ENCODE measurements at regions not wholly inside any gene's neighbourhood (a gene's known extent, or its start where the extent isn't known, plus 50 kb on each side); places are given as distances from the start of the nearest gene placed in this dataset.

- Histone ChIP-seq H3K9ac (ENCODE audit: low read length in 2 of 2) (no peak overlapping the region), H3K9me3 (ENCODE audit: control insufficient read depth in 2 of 2, low read length in 2 of 2) (no peaks in the 10 kb centered on the region), H3K27me3 (ENCODE audit: control insufficient read depth in 1 of 2, insufficient read depth in 2 of 2, low read length in 2 of 2) (peaks cover 0 to 2% of the 10 kb centered on the region in 2 donors), H3K36me3 (ENCODE audit: control insufficient read depth in 2 of 2, insufficient read depth in 2 of 2, low read length in 2 of 2) (no peaks in the 10 kb centered on the region), H3K4me3 (ENCODE audit: low read length in 2 of 2) (no peak overlapping the region), H3K4me1 (ENCODE audit: control insufficient read depth, insufficient read depth, low read length) (no peaks in the 10 kb centered on the region), H3K27ac (ENCODE audit: low read length) (no peak overlapping the region)
Measured at GRCh38 chr9:126085170-126085569, 241.5 kb upstream of the MVB12B start.

GRCh38 chr9:126088336-126088735 lies 238.3 kb upstream of the MVB12B start:
- H3K9ac ChIP-seq (ENCODE audit: low read length in 2 of 2): no peak overlapping the region
- no peak overlapping the region for H3K27ac ChIP-seq (ENCODE audit: low read length)
- no peaks in the 10 kb centered on the region for H3K36me3 ChIP-seq (ENCODE audit: control insufficient read depth in 2 of 2, insufficient read depth in 2 of 2, low read length in 2 of 2)
- H3K4me3 ChIP-seq (ENCODE audit: low read length in 2 of 2): no peak overlapping the region
- no peaks in the 10 kb centered on the region for H3K27me3 ChIP-seq (ENCODE audit: control insufficient read depth in 1 of 2, insufficient read depth in 2 of 2, low read length in 2 of 2)
- H3K4me1 ChIP-seq (ENCODE audit: control insufficient read depth, insufficient read depth, low read length): no peaks in the 10 kb centered on the region
- no peaks in the 10 kb centered on the region for H3K9me3 ChIP-seq (ENCODE audit: control insufficient read depth in 2 of 2, low read length in 2 of 2)

GRCh38 chr9:126089789-126090188 lies 236.8 kb upstream of the MVB12B start:
- H3K36me3 ChIP-seq (ENCODE audit: control insufficient read depth in 2 of 2, insufficient read depth in 2 of 2, low read length in 2 of 2): no peaks in the 10 kb centered on the region
- no peak overlapping the region for H3K9ac ChIP-seq (ENCODE audit: low read length in 2 of 2)
- no peaks in the 10 kb centered on the region for H3K4me1 ChIP-seq (ENCODE audit: control insufficient read depth, insufficient read depth, low read length)
- H3K4me3 ChIP-seq (ENCODE audit: low read length in 2 of 2): no peak overlapping the region
- no peaks in the 10 kb centered on the region for H3K27me3 ChIP-seq (ENCODE audit: control insufficient read depth in 1 of 2, insufficient read depth in 2 of 2, low read length in 2 of 2)
- no peaks in the 10 kb centered on the region for H3K9me3 ChIP-seq (ENCODE audit: control insufficient read depth in 2 of 2, low read length in 2 of 2)
- no peak overlapping the region for H3K27ac ChIP-seq (ENCODE audit: low read length)

GRCh38 chr9:126093771-126094170 lies 232.9 kb upstream of the MVB12B start:
- H3K9ac ChIP-seq (ENCODE audit: low read length in 2 of 2): no peak overlapping the region
- peaks cover 0 to under 1% of the 10 kb centered on the region in 2 donors for H3K9me3 ChIP-seq (ENCODE audit: control insufficient read depth in 2 of 2, low read length in 2 of 2)

DNA sequence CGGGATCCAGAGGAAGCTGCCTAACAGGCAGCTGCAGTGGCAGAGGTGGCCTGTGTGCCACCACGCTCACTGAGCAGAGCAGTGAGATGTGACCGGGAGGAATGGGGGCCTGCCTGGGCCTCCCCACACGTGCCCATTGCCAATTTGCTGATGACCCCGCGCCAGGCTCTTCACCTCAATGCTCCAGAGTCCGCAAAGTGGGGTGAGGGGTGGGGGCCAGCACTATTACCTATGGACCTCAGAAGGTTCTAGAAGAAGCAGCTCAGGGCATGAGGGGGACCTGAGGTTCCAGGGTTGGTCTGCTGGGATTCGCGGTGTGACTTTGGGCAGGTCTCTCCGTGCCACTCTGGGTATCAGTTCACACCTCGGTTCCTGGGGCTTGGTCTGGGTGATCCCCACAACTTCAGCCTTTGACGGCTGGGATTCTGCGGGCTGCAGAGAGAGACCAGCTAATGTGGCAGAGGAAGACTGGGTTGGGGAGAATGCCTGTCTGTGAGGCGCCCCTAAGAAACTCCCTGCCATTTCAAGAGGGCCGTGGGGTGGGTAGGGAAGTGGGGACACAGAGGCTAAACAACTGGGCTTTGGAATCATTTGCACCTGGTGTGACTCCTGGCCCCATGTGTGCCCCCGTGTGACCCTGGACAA lies 231.0 kb upstream of the MVB12B start:
- Histone ChIP-seq H3K4me1 (ENCODE audit: control insufficient read depth, insufficient read depth, low read length) (peaks cover 4% of the 10 kb centered on the region), H3K4me3 (ENCODE audit: low read length in 2 of 2) (no peak overlapping the region), H3K27me3 (ENCODE audit: control insufficient read depth in 1 of 2, insufficient read depth in 2 of 2, low read length in 2 of 2) (no peaks in the 10 kb centered on the region), H3K9me3 (ENCODE audit: control insufficient read depth in 2 of 2, low read length in 2 of 2) (peaks cover 0 to 2% of the 10 kb centered on the region in 2 donors), H3K36me3 (ENCODE audit: control insufficient read depth in 2 of 2, insufficient read depth in 2 of 2, low read length in 2 of 2) (no peaks in the 10 kb centered on the region), H3K27ac (ENCODE audit: low read length) (no peak overlapping the region), H3K9ac (ENCODE audit: low read length in 2 of 2) (no peak overlapping the region)

More at GRCh38 chr9:126093771-126094170, 232.9 kb upstream of the MVB12B start:
- H3K27ac ChIP-seq (ENCODE audit: low read length): no peak overlapping the region
- H3K4me1 ChIP-seq (ENCODE audit: control insufficient read depth, insufficient read depth, low read length): peaks cover 4% of the 10 kb centered on the region
- H3K27me3 ChIP-seq (ENCODE audit: control insufficient read depth in 1 of 2, insufficient read depth in 2 of 2, low read length in 2 of 2): no peaks in the 10 kb centered on the region
- H3K4me3 ChIP-seq (ENCODE audit: low read length in 2 of 2): no peak overlapping the region
- no peaks in the 10 kb centered on the region for H3K36me3 ChIP-seq (ENCODE audit: control insufficient read depth in 2 of 2, insufficient read depth in 2 of 2, low read length in 2 of 2)

DNA sequence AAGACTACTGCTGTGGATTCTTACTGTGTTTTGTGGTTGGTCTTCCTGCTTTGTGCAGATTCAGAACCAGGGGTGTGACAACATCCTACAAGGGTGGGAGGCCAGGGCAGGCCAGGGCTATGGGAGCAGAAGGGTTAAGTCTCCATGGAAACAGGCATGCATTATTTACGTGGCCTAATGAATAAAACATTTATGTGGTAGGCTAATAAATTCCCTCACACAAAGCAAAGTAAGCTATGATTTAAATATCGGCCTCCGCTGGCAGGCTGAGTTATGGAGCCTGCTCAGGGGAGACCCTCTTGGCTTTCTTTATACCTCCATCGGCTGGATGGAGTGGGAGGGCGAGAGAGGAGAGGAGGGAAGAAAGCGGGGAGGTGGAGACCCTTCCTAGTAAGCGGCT lies 230.3 kb upstream of the MVB12B start:
- Histone ChIP-seq H3K9me3 (ENCODE audit: control insufficient read depth in 2 of 2, low read length in 2 of 2) (peaks cover 0 to 2% of the 10 kb centered on the region in 2 donors), H3K27ac (ENCODE audit: low read length) (no peak overlapping the region), H3K4me3 (ENCODE audit: low read length in 2 of 2) (no peak overlapping the region), H3K36me3 (ENCODE audit: control insufficient read depth in 2 of 2, insufficient read depth in 2 of 2, low read length in 2 of 2) (no peaks in the 10 kb centered on the region), H3K27me3 (ENCODE audit: control insufficient read depth in 1 of 2, insufficient read depth in 2 of 2, low read length in 2 of 2) (no peaks in the 10 kb centered on the region), H3K9ac (ENCODE audit: low read length in 2 of 2) (no peak overlapping the region), H3K4me1 (ENCODE audit: control insufficient read depth, insufficient read depth, low read length) (peaks cover 4% of the 10 kb centered on the region)

DNA sequence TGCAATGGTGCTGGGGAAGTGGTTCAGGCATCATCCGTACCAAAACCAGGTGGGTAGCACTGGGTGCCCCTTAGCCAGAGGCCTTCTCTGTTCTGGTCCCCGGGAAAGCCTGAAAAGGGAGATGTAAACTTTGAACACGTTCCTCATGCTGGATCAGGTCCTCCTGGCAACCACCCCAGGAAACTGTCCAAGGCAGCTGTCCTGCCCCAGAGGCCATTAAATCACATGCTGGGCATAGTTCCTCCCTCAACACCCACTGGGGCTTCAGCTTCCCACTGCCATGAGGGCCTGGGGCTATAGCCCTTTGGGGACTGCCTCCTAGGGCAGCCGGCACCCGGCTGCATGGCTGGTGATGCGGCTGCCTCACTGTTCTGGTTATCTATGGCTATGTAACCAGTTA lies 228.9 kb upstream of the MVB12B start:
- Histone ChIP-seq H3K36me3 (ENCODE audit: control insufficient read depth in 2 of 2, insufficient read depth in 2 of 2, low read length in 2 of 2) (no peaks in the 10 kb centered on the region), H3K4me1 (ENCODE audit: control insufficient read depth, insufficient read depth, low read length) (peaks cover 4% of the 10 kb centered on the region), H3K9ac (ENCODE audit: low read length in 2 of 2) (no peak overlapping the region), H3K9me3 (ENCODE audit: control insufficient read depth in 2 of 2, low read length in 2 of 2) (peaks cover 0 to 2% of the 10 kb centered on the region in 2 donors), H3K27me3 (ENCODE audit: control insufficient read depth in 1 of 2, insufficient read depth in 2 of 2, low read length in 2 of 2) (no peaks in the 10 kb centered on the region), H3K27ac (ENCODE audit: low read length) (no peak overlapping the region), H3K4me3 (ENCODE audit: low read length in 2 of 2) (no peak overlapping the region)

DNA sequence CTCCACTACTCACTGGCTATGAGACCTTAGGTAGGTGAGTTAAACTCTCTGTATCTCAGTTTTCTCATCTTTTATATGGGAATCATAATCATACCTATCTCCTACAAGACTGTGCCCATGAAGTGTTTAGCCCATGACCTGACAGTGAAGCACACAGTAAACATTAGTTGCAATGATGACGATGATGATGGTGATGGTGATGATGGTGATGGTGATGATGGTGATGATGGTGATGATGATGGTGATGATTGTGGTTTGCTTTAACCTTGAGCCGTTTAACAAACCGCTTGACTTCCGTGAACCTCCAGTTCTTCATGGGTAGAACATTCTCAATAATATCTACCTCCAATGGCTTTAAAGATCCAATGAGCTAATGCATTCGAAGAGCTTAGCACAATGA lies 220.2 kb upstream of the MVB12B start:
- H3K4me1 ChIP-seq (ENCODE audit: control insufficient read depth, insufficient read depth, low read length): no peaks in the 10 kb centered on the region
- H3K27me3 ChIP-seq (ENCODE audit: control insufficient read depth in 1 of 2, insufficient read depth in 2 of 2, low read length in 2 of 2): peaks cover 0 to 7% of the 10 kb centered on the region in 2 donors
- no peak overlapping the region for H3K9ac ChIP-seq (ENCODE audit: low read length in 2 of 2)
- H3K27ac ChIP-seq (ENCODE audit: low read length): no peak overlapping the region
- H3K4me3 ChIP-seq (ENCODE audit: low read length in 2 of 2): no peak overlapping the region
- H3K36me3 ChIP-seq (ENCODE audit: control insufficient read depth in 2 of 2, insufficient read depth in 2 of 2, low read length in 2 of 2): no peaks in the 10 kb centered on the region
- no peaks in the 10 kb centered on the region for H3K9me3 ChIP-seq (ENCODE audit: control insufficient read depth in 2 of 2, low read length in 2 of 2)

- no peaks in the 10 kb centered on the region for H3K9me3 ChIP-seq (ENCODE audit: control insufficient read depth in 2 of 2, low read length in 2 of 2)
- no peaks in the 10 kb centered on the region for H3K4me1 ChIP-seq (ENCODE audit: control insufficient read depth, insufficient read depth, low read length)
- H3K36me3 ChIP-seq (ENCODE audit: control insufficient read depth in 2 of 2, insufficient read depth in 2 of 2, low read length in 2 of 2): no peaks in the 10 kb centered on the region
- H3K9ac ChIP-seq (ENCODE audit: low read length in 2 of 2): no peak overlapping the region
- peaks cover 0 to 7% of the 10 kb centered on the region in 2 donors for H3K27me3 ChIP-seq (ENCODE audit: control insufficient read depth in 1 of 2, insufficient read depth in 2 of 2, low read length in 2 of 2)
- no peak overlapping the region for H3K4me3 ChIP-seq (ENCODE audit: low read length in 2 of 2)
- H3K27ac ChIP-seq (ENCODE audit: low read length): no peak overlapping the region
Measured at GRCh38 chr9:126107693-126108092, 218.9 kb upstream of the MVB12B start.

DNA sequence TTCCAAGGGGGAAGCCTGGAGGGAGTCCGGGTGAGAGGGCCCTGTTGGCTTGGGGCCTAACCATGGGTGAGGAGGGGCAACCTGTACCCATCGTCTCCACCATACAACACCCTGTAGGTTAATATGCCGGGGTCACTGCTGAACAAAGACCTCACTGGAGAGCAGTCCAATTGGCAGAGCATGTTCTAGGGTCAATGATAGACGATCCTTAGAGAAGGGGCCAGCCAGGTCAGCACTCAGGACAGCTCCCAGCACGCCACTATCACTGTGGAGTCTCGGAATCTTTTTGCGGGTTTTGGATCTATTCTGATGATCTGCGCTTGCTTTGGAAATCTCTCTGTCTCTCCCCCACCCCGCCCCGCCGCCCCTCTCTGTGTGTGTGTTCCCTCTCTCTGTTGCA lies 218.4 kb upstream of the MVB12B start:
- Histone ChIP-seq H3K9ac (ENCODE audit: low read length in 2 of 2) (no peak overlapping the region), H3K9me3 (ENCODE audit: control insufficient read depth in 2 of 2, low read length in 2 of 2) (no peaks in the 10 kb centered on the region), H3K27me3 (ENCODE audit: control insufficient read depth in 1 of 2, insufficient read depth in 2 of 2, low read length in 2 of 2) (peaks cover 0 to 7% of the 10 kb centered on the region in 2 donors), H3K36me3 (ENCODE audit: control insufficient read depth in 2 of 2, insufficient read depth in 2 of 2, low read length in 2 of 2) (no peaks in the 10 kb centered on the region), H3K27ac (ENCODE audit: low read length) (no peak overlapping the region), H3K4me3 (ENCODE audit: low read length in 2 of 2) (no peak overlapping the region), H3K4me1 (ENCODE audit: control insufficient read depth, insufficient read depth, low read length) (no peaks in the 10 kb centered on the region)

DNA sequence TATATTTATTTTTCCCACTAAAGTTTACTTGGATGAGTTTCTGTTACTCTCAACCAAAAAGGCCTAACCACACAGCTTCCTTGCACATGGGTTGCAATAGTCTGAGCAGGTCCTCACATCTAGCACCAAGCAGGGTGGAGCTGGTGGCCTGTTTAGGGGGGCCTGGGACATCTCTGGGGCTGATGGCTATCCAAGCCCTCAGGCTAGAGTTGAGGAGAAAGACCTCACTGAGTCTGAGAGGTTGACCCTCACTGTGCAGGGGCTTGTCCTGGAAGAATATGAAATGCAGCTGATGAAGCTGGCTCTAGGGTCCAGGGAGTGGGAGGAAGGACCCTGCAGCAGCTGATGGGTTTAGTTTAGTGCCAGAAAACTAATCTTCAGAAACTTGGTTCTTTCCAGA lies 217.1 kb upstream of the MVB12B start:
- peaks cover 0 to 7% of the 10 kb centered on the region in 2 donors for H3K27me3 ChIP-seq (ENCODE audit: control insufficient read depth in 1 of 2, insufficient read depth in 2 of 2, low read length in 2 of 2)
- H3K36me3 ChIP-seq (ENCODE audit: control insufficient read depth in 2 of 2, insufficient read depth in 2 of 2, low read length in 2 of 2): no peaks in the 10 kb centered on the region
- H3K27ac ChIP-seq (ENCODE audit: low read length): no peak overlapping the region
- no peak overlapping the region for H3K9ac ChIP-seq (ENCODE audit: low read length in 2 of 2)
- no peaks in the 10 kb centered on the region for H3K9me3 ChIP-seq (ENCODE audit: control insufficient read depth in 2 of 2, low read length in 2 of 2)
- no peak overlapping the region for H3K4me3 ChIP-seq (ENCODE audit: low read length in 2 of 2)
- H3K4me1 ChIP-seq (ENCODE audit: control insufficient read depth, insufficient read depth, low read length): no peaks in the 10 kb centered on the region

Data from stomach smooth muscle (tissue), 2 donors.